Osteoblast (primary cell): ENCODE measurements at regions not wholly inside any gene's neighbourhood (a gene's known extent, or its start where the extent isn't known, plus 50 kb on each side); places are given as distances from the start of the nearest gene placed in this dataset.

ENCODE experiments used
- DNase-seq: peaks from one replicate; pipeline ENCODE4 v3.0.0; 2011; ENCODE audit warnings: low spot score, mixed read lengths; ENCODE audit not compliant: insufficient read length; ENCODE audit errors: missing footprints
- H2AFZ ChIP-seq: 2 replicates; pipeline ENCODE4 v1.6.0; 2011; ENCODE audit warnings: mild to moderate bottlenecking, low read length
- H3K27ac ChIP-seq: 2 replicates; pipeline ENCODE4 v1.5.1; 2011; ENCODE audit warnings: mild to moderate bottlenecking, low read depth, low read length, moderate library complexity
- H3K27me3 ChIP-seq: 2 replicates; pipeline ENCODE4 v1.6.0; 2012; ENCODE audit warnings: mild to moderate bottlenecking, control low read depth, inconsistent platforms, low read length, moderate library complexity; ENCODE audit not compliant: insufficient read depth
- H3K36me3 ChIP-seq: 2 replicates; pipeline ENCODE4 v1.5.1; 2011; ENCODE audit warnings: mild to moderate bottlenecking, low read length, control low read depth, moderate library complexity; ENCODE audit not compliant: insufficient read depth
- H3K4me1 ChIP-seq: 2 replicates; pipeline ENCODE4 v1.5.1; 2011; ENCODE audit warnings: mild to moderate bottlenecking, low read length, control low read depth, moderate library complexity; ENCODE audit not compliant: insufficient read depth
- H3K4me2 ChIP-seq: 2 replicates; pipeline ENCODE4 v1.6.0; 2011; ENCODE audit warnings: mild to moderate bottlenecking, low read length; ENCODE audit not compliant: insufficient read depth
- H3K4me3 ChIP-seq: fragments of 200-600 bp; sonication (generic); 3 replicates; pipeline ENCODE4 v1.5.1; 2012; ENCODE audit warnings: mild to moderate bottlenecking, low read length, inconsistent platforms; ENCODE audit not compliant: insufficient read depth
- H3K79me2 ChIP-seq: 2 replicates; pipeline ENCODE4 v1.6.0; 2012; ENCODE audit warnings: mild to moderate bottlenecking, low read length, control low read depth, inconsistent platforms; ENCODE audit not compliant: insufficient read depth
- H3K9me3 ChIP-seq: 2 replicates; pipeline ENCODE4 v1.5.1; 2011; ENCODE audit warnings: low read depth, low read length, control low read depth
- H4K20me1 ChIP-seq: 2 replicates; pipeline ENCODE4 v1.6.0; 2012; ENCODE audit warnings: mild to moderate bottlenecking, low read length, control low read depth; ENCODE audit not compliant: insufficient read depth
- CTCF ChIP-seq: IDR thresholded peaks from 2 replicates; pipeline ENCODE4 v1.5.1; 2011; ENCODE audit warnings: mild to moderate bottlenecking, low read depth, low read length, moderate library complexity; ENCODE audit errors: extremely low read depth

DNA sequence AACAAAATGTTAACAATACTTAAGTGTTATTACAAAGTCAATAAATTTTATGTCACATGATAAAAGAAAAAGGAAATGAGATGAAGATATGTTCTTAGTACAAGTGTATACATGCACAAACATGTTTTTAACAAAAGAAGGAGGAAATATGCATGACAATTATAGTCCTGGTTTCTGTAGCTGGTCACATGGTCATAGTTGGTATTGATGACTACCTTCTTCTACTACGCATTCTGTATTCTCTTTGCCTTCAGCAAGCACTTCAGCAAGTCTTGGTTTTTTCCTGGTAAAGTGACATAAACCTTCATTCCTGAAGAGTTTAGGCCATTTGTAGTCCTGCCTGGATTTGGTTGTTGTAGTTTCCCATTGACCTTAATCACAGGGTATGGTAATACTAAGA, 121.3 kb upstream of the SYT4 start:
- no peaks in the 10 kb centered on the region for H3K27me3 ChIP-seq

DNA sequence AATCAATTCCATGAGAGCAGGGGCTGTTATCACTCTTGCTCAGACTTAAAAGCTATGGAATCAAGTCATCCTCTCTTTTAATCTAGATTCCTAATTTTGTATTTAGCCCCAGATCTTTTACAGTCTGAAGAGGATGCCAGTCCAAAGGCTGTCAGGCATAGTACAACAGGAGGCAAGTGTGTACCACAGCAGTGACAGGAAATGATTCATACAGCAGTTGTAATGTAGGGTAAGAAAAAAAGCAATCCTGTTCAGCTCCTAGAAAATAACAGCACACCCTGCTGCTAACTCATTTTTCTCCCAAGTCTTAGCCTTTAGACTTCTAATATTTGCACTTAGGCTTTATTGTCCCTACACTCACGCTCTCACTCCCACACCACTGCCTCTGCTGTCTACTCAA, 127.8 kb upstream of the SYT4 start:
- no peak for DNase-seq
- Histone ChIP-seq H3K27ac (no peak overlapping the region), H3K36me3 (no peaks in the 10 kb centered on the region), H3K27me3 (no peaks in the 10 kb centered on the region), H3K9me3 (no peaks in the 10 kb centered on the region), H3K4me2 (no peak overlapping the region), H3K4me1 (no peaks in the 10 kb centered on the region), H4K20me1 (no peaks in the 10 kb centered on the region), H2AFZ (no peak overlapping the region), H3K79me2 (no peaks in the 10 kb centered on the region), H3K4me3 (no peak overlapping the region)
- TF ChIP-seq CTCF: no peak

More for the DNA sequence above, 121.3 kb upstream of the SYT4 start:
- no peak overlapping the region for H3K4me2 ChIP-seq
- TF ChIP-seq CTCF: no peak
- H3K4me3 ChIP-seq: no peak overlapping the region
- no peak overlapping the region for H2AFZ ChIP-seq
- H3K9me3 ChIP-seq: no peaks in the 10 kb centered on the region
- no peaks in the 10 kb centered on the region for H3K36me3 ChIP-seq
- no peak overlapping the region for H3K27ac ChIP-seq
- H3K4me1 ChIP-seq: no peaks in the 10 kb centered on the region
- no peak for DNase-seq
- no peaks in the 10 kb centered on the region for H3K79me2 ChIP-seq
- H4K20me1 ChIP-seq: no peaks in the 10 kb centered on the region

GRCh38 chr18:43414006-43414405, 136.7 kb upstream of the SYT4 start:
- Histone ChIP-seq H4K20me1 (no peaks in the 10 kb centered on the region), H3K4me3 (no peak overlapping the region), H3K27ac (no peak overlapping the region), H3K4me1 (no peaks in the 10 kb centered on the region), H3K36me3 (no peaks in the 10 kb centered on the region), H3K79me2 (no peaks in the 10 kb centered on the region), H3K4me2 (no peak overlapping the region), H3K27me3 (no peaks in the 10 kb centered on the region), H3K9me3 (no peaks in the 10 kb centered on the region), H2AFZ (no peak overlapping the region)
- TF ChIP-seq CTCF: no peak
- no peak for DNase-seq

DNA sequence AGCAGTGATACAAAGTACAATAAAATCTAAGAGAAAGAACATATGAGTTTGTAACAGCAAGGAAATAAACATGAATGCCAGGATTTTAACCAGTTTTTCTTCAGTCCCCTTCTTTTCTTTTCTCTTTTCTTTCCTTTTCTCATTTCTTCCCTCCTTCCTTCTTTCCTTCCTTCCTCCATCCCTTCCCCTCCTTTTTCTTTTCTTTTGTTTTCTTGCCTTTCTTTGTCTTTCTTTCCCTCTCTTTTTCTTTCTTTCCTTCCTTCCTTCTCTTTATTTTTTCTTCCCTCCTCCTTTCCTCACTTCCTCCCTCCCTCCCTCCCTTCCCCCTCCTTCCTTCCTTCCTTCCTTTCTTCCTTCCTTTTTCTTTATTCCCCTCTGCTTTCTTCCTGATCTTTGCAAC, 142.8 kb upstream of the SYT4 start:
- H4K20me1 ChIP-seq: no peaks in the 10 kb centered on the region
- H3K4me3 ChIP-seq: no peak overlapping the region
- DNase-seq: no peak
- no peak overlapping the region for H3K4me2 ChIP-seq
- no peaks in the 10 kb centered on the region for H3K4me1 ChIP-seq
- H2AFZ ChIP-seq: no peak overlapping the region
- no peak overlapping the region for H3K27ac ChIP-seq
- no peaks in the 10 kb centered on the region for H3K36me3 ChIP-seq
- TF ChIP-seq CTCF: no peak
- no peaks in the 10 kb centered on the region for H3K27me3 ChIP-seq
- H3K9me3 ChIP-seq: no peaks in the 10 kb centered on the region
- no peaks in the 10 kb centered on the region for H3K79me2 ChIP-seq
